ENCODE measurements at regions not wholly inside any gene's neighbourhood (a gene's known extent, or its start where the extent isn't known, plus 50 kb on each side); places are given as distances from the start of the nearest gene placed in this dataset.

DNA sequence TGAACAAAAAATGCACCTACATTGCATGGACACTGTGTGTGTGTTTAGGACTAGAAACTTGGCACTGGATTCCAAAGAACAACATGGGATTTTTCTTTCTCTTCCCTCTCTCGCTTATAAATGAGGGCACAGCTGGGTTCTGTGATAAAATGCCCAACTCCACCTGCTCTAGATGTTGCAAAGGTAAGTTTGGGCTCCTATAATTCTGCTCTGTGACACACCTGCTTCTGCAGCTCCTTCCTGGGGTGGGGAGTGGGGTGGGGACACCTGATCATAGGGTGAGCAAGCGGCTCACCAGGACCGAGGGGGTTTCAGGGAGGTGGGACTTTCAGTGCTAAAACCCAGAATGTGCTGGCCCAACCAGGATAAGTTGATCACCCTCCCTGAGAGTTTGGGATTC lies 104.3 kb downstream of the AXIN2 start:
- no peak for DNase-seq (ENCODE audit: low spot score)
- in situ Hi-C loops (cut with MboI; ENCODE audit: low sequenced_read_pairs, unreplicated experiment) = no loop called here
- TF ChIP-seq CTCF (IDR thresholded peaks at IDR 0.05; ENCODE audit: borderline replicate concordance, control extremely low read depth, extremely low read depth, insufficient read depth, missing control alignments) = no peak

- no peak for DNase-seq (ENCODE audit: low spot score)
- no peak for TF ChIP-seq CTCF (IDR thresholded peaks at IDR 0.05; ENCODE audit: borderline replicate concordance, control extremely low read depth, extremely low read depth, insufficient read depth, missing control alignments)
- in situ Hi-C loops (cut with MboI; ENCODE audit: low sequenced_read_pairs, unreplicated experiment) = no loop called here
These were observed 104.9 kb downstream of the AXIN2 start for GRCh38 chr17:65456368-65457151.

GRCh38 chr17:65455972-65456343 lies 105.5 kb downstream of the AXIN2 start:
- in situ Hi-C loops (cut with MboI; ENCODE audit: low sequenced_read_pairs, unreplicated experiment) = no loop called here
- TF ChIP-seq CTCF (IDR thresholded peaks at IDR 0.05; ENCODE audit: borderline replicate concordance, control extremely low read depth, extremely low read depth, insufficient read depth, missing control alignments) = no peak
- no peak for DNase-seq (ENCODE audit: low spot score)

DNA sequence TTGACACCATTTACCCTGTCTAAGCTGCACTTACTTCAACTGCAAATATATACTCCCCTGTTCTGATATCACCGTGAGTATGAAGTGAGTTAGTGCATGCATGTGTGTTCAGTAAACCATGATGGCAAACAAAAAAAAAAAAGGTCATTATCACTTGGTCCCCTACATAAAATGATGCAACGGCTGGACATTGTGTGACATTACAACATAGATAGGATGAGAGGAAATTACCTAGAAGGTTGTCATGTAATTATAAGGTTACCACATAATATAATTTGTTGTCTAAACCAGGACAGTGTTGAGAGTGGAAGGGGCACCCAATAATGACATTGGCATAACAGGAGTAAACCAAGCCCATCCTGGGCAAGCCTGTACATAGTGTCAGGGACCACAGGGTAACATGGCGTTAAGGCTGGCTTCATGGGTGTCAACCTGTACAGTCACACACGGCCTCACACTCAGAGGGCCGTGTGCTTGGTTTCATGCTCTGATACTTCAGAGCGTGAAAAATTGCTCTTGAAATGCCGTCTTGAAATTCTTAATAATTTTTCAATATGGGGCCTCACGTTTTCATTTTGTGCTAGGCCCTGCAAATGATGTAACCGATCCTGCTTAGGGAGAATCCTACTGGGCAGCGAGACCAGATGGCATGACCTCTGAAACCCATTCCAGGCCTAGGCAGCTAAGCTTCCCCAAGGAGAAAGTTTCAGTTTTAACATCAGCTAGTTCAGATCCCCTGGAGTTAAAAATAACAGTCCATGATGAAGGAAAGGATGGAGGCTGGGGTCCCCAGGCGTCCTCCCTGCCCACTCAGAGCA lies 106.1 kb downstream of the AXIN2 start:
- no peak for DNase-seq (ENCODE audit: low spot score)
- in situ Hi-C loops (cut with MboI; ENCODE audit: low sequenced_read_pairs, unreplicated experiment) = no loop called here
- no peak for TF ChIP-seq CTCF (IDR thresholded peaks at IDR 0.05; ENCODE audit: borderline replicate concordance, control extremely low read depth, extremely low read depth, insufficient read depth, missing control alignments)

GRCh38 chr17:65453204-65453931 lies 108.1 kb downstream of the AXIN2 start:
- no peak for TF ChIP-seq CTCF (IDR thresholded peaks at IDR 0.05; ENCODE audit: borderline replicate concordance, control extremely low read depth, extremely low read depth, insufficient read depth, missing control alignments)
- in situ Hi-C loops (cut with MboI; ENCODE audit: low sequenced_read_pairs, unreplicated experiment) = no loop called here

GRCh38 chr17:65449495-65449894 lies 112.0 kb downstream of the AXIN2 start:
- in situ Hi-C loops (cut with MboI; ENCODE audit: low sequenced_read_pairs, unreplicated experiment) = no loop called here
- no peak for TF ChIP-seq CTCF (IDR thresholded peaks at IDR 0.05; ENCODE audit: borderline replicate concordance, control extremely low read depth, extremely low read depth, insufficient read depth, missing control alignments)
- no peak for DNase-seq (ENCODE audit: low spot score)

More at GRCh38 chr17:65453204-65453931, 108.1 kb downstream of the AXIN2 start:
- no peak for DNase-seq (ENCODE audit: low spot score)

All from GM13976 (cell line).